Activated naive CD4-positive, alpha-beta T cell treated with anti-CD3 and anti-CD28 coated beads, Interleukin-2, amount 50 U/mL, for 24 hours (primary cell): ENCODE measurements at regions not wholly inside any gene's neighbourhood (a gene's known extent, or its start where the extent isn't known, plus 50 kb on each side); places are given as distances from the start of the nearest gene placed in this dataset.
"Not testable (repeated sequence)": the region's sequence is repeated elsewhere in the genome, so short reads cannot be mapped to it uniquely, and the experiment has no call there.

Experiments
- H3K27ac Mint-ChIP-seq: one replicate; pipeline ENCODE4 v1.8.0; 2021; ENCODE audit warnings: mild to moderate bottlenecking, mixed read lengths
- H3K27me3 Mint-ChIP-seq: one replicate; pipeline ENCODE4 v1.8.0; 2021; ENCODE audit warnings: mixed read lengths
- H3K36me3 Mint-ChIP-seq: one replicate; pipeline ENCODE4 v1.8.0; 2021; ENCODE audit warnings: mixed read lengths
- H3K4me1 Mint-ChIP-seq: one replicate; pipeline ENCODE4 v1.8.0; 2021; ENCODE audit warnings: mixed read lengths
- H3K4me3 Mint-ChIP-seq: one replicate; pipeline ENCODE4 v1.8.0; 2021; ENCODE audit warnings: mild to moderate bottlenecking, mixed read lengths
- H3K9me3 Mint-ChIP-seq: one replicate; pipeline ENCODE4 v1.8.0; 2021; ENCODE audit warnings: mixed read lengths

DNA sequence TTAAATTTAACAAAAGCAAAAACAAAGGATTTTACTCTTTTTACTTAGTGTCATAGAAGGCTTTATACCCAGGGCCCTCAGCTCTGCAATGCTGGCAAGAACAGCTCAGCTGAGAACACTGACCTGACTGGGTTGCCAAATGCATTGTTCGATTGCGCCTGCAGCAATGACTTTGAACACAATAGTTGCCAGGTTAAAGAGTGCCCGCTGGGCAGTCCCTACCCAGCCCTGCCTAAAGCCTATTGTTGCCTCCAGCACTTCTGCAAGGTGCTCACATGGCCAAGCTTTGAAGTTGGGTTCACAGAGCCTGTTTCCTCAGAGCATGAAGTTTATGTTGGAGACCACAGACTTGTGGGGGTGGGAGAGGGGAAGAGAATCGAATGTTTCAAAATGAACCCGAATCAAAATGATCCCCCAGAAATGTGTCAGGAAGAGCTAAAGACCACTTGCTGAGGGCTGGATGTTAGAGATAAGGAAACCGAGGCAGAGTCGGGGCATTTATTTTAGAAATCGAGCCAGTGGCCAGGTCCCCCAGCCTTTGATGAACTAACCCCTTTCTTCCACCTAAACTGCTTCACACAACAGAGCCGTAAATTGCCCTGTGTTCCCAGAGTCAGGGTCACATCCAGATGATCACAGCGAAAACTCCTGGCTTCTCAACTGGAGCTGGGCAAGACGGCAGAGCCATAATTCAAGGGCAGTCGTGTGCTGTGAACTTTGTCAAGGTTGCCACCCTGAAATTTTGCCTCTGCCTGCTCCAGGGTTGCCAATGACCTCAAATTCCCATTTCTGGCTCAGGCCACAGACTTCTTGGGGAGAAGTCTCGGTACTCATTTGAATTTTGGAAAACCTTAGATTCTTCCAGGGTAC, 55.0 kb downstream of the FOXA2 start:
- no peaks in the 10 kb centered on the region for H3K4me1 Mint-ChIP-seq
- H3K36me3 Mint-ChIP-seq = no peaks in the 10 kb centered on the region
- no peak overlapping the region for H3K4me3 Mint-ChIP-seq
- no peak overlapping the region for H3K27ac Mint-ChIP-seq
- H3K9me3 Mint-ChIP-seq = peaks cover 10% of the 10 kb centered on the region
- no peaks in the 10 kb centered on the region for H3K27me3 Mint-ChIP-seq

DNA sequence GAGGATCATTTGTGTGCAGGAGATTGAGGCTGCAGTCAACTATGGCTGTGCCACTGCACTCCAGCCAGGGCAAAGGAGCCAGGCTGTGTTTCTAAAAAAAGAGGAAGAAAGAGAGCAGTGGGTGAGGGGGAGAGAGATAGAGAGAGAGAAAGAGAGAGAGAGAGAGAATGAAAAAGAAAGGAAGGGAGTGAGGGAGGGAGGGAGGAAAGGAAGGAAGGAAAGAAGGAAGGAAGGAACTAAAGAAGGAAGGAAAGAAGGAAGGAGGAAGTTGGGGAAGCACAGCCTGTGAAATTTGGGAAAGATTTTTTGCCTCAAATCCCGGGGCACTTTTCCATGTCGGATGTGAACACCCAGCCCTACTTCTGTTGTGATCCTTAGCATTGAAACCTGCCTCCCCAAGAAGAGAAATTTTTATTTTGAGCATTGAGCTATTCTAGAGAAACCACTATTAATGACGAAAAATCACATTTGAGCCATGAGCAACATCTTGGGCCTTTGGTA, 57.8 kb downstream of the FOXA2 start:
- Mint-ChIP-seq H3K27ac (no peak overlapping the region), H3K27me3 (no peaks in the 10 kb centered on the region), H3K4me3 (no peak overlapping the region), H3K9me3 (peaks cover 10% of the 10 kb centered on the region), H3K4me1 (no peaks in the 10 kb centered on the region), H3K36me3 (no peaks in the 10 kb centered on the region)

DNA sequence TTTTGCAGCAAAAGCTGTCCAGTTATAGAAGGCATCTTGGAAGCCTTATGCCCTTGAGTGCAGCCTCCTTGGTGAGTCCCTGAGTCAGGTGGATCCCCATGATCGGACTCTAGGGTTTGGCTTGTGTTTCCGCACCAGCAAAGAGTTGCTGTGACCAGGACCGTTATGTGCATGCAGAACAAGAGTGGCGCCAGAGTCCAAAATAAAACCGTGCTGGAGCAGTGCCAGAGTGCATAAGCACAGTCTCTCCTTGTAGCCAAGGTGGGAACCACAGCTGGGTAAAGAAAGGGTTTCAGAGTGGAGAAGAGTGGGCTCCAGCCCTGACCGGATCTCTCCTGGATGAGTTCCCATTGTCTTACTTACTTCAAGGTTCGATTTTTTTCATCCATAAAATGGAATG, 58.6 kb downstream of the FOXA2 start:
- Mint-ChIP-seq H3K4me3 (no peak overlapping the region), H3K36me3 (no peaks in the 10 kb centered on the region), H3K9me3 (peaks cover 7% of the 10 kb centered on the region), H3K27ac (no peak overlapping the region), H3K4me1 (no peaks in the 10 kb centered on the region), H3K27me3 (no peaks in the 10 kb centered on the region)

DNA sequence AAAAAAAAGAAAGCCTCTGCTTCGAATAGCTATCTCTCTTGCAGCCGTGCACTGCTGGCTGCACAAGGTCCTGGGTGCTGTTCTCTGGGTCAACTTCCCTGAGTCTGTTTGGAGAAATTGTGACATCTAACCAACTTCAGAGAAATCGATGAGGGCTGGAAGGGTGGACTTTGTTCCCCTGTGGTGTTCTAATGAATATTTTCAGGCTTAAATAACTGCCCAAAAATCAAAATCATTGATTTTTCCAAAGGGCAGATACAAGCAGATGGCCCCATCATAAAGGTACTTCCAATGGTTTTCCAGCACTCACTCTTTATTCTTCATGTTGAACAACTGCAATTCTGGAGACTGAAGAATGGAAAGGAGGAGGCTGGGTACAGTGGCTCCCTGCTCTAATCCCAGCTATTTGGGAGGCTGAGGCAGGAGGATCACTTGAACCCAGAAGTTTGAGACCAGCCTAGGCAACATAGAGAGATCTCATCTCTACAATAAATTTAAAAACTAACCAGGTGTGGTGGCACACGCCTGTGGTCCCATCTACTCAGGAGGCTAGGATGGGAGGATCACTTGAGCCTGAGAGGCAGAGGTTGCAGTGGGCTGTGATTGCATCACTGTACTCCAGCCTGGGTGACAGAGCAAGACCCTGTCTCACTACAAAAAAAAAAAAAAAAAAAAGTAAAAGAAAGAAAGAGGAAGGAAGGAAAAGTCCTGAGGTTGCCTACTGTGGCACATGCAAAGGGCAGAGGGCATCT, 59.1 kb downstream of the FOXA2 start:
- Mint-ChIP-seq H3K4me1 (no peaks in the 10 kb centered on the region), H3K36me3 (no peaks in the 10 kb centered on the region), H3K27me3 (no peaks in the 10 kb centered on the region), H3K4me3 (no peak overlapping the region), H3K27ac (no peak overlapping the region), H3K9me3 (peaks cover 1% of the 10 kb centered on the region)

DNA sequence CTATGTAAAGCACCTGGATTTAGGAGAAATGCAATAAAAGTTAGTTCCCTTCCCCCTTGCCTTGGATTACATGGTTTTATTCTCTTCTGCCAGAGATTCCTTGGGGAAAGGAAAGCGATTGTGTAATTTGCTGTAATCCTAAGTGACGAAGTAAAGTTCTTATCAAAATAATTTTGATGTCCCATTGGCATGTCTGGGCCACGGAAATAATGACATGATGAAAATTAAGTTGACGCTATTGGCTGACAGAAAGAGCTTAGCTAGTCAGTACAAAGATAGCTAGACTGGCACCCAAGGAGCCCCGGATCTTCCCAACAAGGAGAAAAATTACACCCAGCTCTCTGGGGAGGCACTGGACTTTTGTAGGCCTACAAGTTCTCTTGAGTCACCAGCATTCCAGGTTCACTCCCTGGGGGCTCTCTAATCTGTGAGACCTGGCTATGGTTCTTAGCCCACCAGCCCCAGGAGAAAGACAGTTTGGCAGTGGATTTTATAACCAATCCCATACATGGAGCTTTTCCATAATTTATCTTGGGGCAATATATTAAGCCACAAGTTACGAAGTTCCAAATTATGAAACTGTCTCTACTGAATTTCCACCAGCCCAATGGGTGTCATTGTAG, 59.9 kb downstream of the FOXA2 start:
- no peaks in the 10 kb centered on the region for H3K4me1 Mint-ChIP-seq
- H3K4me3 Mint-ChIP-seq = no peak overlapping the region
- H3K36me3 Mint-ChIP-seq = no peaks in the 10 kb centered on the region
- H3K9me3 Mint-ChIP-seq = no peaks in the 10 kb centered on the region
- H3K27ac Mint-ChIP-seq = no peak overlapping the region
- no peaks in the 10 kb centered on the region for H3K27me3 Mint-ChIP-seq

DNA sequence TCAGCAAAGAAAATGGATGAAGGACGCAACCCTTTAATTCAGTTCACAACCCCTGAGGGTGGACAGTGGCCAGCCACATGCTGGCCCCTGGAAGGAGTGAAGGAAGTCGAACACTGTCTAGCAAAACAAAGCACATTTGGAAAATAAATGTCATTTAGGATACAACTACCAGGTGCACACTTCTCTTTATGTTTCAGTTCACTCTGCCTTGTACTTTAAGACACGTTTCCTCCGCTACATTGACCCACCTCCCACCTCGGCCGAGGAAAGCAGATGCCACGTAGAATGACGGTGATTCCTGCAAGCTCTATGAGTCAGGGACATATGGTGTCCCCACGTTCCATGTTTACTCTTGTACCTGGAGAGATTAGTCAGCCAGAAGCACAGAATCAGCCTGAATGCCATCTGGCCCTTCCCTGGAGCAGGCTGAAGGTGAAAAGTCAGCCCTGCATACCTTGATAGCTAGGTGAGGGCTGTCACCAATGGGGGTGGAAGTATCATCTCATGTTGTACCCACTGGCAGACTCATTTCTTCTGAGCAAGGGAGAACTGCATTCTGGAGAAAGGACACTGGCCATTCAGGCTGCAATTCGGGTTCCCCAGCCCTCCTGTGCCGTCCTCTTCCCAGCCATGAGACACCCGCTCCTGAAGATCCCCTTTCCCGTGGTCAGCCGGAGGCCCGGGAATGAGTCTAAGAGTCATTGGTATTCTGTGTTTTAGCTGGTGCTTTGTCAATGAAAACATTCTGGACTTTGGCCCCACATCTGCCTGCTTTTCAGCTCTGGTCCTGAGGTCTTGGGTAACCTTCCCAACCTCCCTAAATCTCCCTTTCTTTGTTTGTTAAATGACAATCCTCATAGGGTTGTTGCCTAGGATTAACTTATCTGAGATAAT, 60.6 kb downstream of the FOXA2 start:
- Mint-ChIP-seq H3K4me1 (no peaks in the 10 kb centered on the region), H3K4me3 (no peak overlapping the region), H3K27me3 (no peaks in the 10 kb centered on the region), H3K9me3 (no peaks in the 10 kb centered on the region), H3K36me3 (no peaks in the 10 kb centered on the region), H3K27ac (no peak overlapping the region)

DNA sequence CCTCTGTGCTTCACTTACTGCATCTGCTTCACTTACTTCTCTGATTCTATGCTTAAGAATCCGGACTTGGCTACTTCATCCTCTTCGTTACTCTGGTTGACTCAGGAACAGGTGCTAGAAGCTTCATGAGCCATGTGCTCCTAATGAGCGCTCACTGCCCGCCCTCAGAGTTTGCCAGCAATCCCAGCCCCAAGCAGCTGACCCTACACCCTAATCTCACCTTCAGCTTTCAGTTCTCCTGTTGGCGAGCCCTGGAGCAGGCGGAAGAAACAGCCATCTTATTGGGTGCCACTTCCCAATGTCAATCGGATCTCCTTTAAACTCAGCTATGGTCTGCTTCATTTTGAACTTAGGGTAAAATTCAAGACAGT, 61.3 kb downstream of the FOXA2 start:
- H3K4me1 Mint-ChIP-seq = no peaks in the 10 kb centered on the region
- H3K9me3 Mint-ChIP-seq = no peaks in the 10 kb centered on the region
- no peak overlapping the region for H3K27ac Mint-ChIP-seq
- no peaks in the 10 kb centered on the region for H3K27me3 Mint-ChIP-seq
- no peaks in the 10 kb centered on the region for H3K36me3 Mint-ChIP-seq
- H3K4me3 Mint-ChIP-seq = no peak overlapping the region

DNA sequence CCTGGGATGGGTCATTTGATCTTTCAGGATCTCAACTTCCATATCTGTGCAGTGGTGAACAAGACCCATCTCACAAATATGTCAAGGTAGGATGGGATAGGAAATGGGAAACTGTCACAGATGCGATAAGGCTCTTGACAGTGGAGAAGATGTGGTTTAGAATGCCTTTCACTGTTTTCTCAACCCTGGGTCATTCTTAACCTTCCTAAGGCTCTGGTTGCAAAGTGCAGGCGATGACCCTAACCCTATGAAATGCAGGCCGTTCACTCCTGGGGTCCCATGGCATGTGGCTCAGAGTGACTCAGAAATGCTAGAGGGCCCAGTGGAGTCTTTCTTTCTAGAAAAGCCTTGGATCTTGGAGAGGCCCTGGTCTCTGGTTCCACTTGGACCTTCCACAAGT, 61.7 kb downstream of the FOXA2 start:
- Mint-ChIP-seq H3K4me3 (no peak overlapping the region), H3K36me3 (no peaks in the 10 kb centered on the region), H3K27me3 (no peaks in the 10 kb centered on the region), H3K27ac (no peak overlapping the region), H3K9me3 (no peaks in the 10 kb centered on the region), H3K4me1 (no peaks in the 10 kb centered on the region)

DNA sequence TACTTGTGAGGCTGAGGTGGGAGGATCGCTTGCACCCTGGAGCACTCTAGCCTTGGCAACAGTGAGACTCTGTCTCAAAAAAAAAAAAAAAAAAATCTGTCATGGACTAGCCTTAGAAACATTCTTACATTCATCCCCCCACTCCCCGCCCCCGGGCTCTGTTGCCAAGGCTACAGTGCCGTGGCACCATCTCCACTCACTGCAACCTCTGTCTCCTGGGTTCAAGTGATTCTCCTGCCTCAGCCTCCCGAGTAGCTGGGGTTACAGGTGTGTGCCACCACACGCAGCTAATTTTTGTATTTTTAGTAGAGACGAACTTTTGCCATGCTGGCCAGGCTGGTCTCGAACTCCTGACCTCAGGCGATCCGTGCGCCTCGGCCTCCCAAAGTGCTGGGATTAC, 62.4 kb downstream of the FOXA2 start:
- H3K4me3 Mint-ChIP-seq, H3K36me3 Mint-ChIP-seq, H3K4me1 Mint-ChIP-seq, H3K27ac Mint-ChIP-seq, H3K27me3 Mint-ChIP-seq, H3K9me3 Mint-ChIP-seq: not testable (repeated sequence)

DNA sequence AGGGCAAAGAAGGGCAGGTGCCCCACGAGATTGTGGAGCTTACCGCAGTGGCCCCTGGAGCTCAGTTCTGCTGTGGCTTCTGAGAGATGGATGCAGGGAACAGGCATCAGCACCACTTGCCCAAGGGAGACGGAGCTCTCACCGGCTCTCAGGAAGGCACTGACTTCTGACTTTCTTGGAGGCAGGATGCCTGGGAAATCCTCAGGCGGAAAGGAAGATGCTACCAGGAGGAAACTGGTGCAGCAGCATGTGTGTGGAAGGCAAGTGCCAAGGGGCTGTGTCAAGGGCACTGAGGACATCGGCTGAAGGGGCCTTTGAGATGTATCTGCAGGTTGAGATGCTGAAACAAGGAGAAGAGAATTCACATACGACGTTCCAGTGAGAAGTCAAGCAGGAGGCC, 64.0 kb downstream of the FOXA2 start:
- H3K27ac Mint-ChIP-seq = no peak overlapping the region
- H3K4me3 Mint-ChIP-seq = no peak overlapping the region
- H3K27me3 Mint-ChIP-seq = no peaks in the 10 kb centered on the region
- no peaks in the 10 kb centered on the region for H3K9me3 Mint-ChIP-seq
- no peaks in the 10 kb centered on the region for H3K4me1 Mint-ChIP-seq
- no peaks in the 10 kb centered on the region for H3K36me3 Mint-ChIP-seq

DNA sequence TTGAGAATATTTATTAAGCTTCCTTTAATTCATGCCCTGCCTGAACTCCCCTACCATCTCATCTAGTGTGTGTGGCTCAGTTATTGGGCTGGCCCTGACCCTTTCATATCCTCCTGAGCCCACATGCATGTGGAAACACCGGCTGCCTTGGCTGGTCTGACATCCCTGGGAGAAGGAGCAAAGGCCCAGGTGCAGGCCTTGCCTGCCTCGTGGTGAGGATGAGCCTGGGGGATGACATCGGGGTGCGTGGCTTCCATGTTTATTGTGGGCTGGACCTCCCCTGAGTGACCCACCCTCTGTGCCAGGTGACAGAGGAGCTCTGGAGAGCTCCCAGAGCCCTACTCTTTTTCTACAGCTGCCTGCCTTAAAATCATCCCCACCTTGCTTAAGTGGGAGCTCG, 69.1 kb downstream of the FOXA2 start:
- Mint-ChIP-seq H3K27ac (no peak overlapping the region), H3K27me3 (no peaks in the 10 kb centered on the region), H3K9me3 (no peaks in the 10 kb centered on the region), H3K4me1 (no peaks in the 10 kb centered on the region), H3K36me3 (no peaks in the 10 kb centered on the region), H3K4me3 (no peak overlapping the region)

DNA sequence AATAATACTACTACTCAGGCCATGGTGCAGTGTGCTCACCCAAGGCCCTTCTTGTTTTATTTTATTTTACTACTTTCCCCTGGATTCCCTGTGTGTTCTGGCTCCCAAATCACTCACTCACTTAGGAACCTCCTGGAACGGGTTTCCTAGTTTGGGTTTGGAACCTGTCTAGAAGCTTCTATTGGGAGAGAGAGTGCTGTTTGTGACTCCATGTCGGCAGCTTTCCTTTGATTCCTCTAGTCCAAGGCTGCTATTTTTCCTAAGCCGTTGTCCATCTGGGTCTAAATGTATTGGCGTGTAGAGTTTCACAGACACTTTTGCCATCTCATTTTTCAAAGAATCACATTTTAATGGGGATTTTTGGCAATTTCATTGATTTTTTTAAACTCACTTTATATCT, 70.8 kb downstream of the FOXA2 start:
- Mint-ChIP-seq H3K27me3 (no peaks in the 10 kb centered on the region), H3K36me3 (no peaks in the 10 kb centered on the region), H3K27ac (no peak overlapping the region), H3K9me3 (no peaks in the 10 kb centered on the region), H3K4me1 (no peaks in the 10 kb centered on the region), H3K4me3 (no peak overlapping the region)

DNA sequence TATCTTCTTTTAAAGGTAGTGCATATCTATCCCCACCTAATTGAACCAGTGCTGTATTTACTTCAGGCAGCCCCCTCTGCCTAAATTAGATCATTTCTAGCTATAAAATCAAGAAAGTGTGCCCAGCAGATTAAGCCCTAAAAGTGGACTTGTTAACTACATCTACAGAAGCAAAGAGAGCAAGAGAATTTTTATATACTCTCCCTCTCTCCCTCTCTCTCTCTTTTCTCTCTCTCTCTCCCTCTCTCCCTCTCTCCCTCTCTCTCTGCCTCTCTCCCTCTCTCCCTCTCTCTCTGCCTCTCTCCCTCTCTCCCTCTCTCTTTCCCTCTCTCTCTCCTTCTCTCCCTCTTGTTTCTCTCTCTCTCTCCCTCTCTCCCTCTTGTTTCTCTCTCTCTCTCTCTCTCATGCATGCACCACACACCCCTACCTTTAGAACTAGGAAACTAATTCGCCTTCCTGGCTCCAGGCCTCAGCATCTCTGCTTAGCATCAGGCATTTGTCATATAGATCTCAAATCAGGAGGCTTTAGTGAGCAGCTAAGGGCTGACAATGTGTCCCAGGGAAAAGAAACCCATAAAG, 71.4 kb downstream of the FOXA2 start:
- H3K4me1 Mint-ChIP-seq = no peaks in the 10 kb centered on the region
- H3K36me3 Mint-ChIP-seq = no peaks in the 10 kb centered on the region
- H3K9me3 Mint-ChIP-seq = no peaks in the 10 kb centered on the region
- no peak overlapping the region for H3K27ac Mint-ChIP-seq
- no peaks in the 10 kb centered on the region for H3K27me3 Mint-ChIP-seq
- H3K4me3 Mint-ChIP-seq = no peak overlapping the region

DNA sequence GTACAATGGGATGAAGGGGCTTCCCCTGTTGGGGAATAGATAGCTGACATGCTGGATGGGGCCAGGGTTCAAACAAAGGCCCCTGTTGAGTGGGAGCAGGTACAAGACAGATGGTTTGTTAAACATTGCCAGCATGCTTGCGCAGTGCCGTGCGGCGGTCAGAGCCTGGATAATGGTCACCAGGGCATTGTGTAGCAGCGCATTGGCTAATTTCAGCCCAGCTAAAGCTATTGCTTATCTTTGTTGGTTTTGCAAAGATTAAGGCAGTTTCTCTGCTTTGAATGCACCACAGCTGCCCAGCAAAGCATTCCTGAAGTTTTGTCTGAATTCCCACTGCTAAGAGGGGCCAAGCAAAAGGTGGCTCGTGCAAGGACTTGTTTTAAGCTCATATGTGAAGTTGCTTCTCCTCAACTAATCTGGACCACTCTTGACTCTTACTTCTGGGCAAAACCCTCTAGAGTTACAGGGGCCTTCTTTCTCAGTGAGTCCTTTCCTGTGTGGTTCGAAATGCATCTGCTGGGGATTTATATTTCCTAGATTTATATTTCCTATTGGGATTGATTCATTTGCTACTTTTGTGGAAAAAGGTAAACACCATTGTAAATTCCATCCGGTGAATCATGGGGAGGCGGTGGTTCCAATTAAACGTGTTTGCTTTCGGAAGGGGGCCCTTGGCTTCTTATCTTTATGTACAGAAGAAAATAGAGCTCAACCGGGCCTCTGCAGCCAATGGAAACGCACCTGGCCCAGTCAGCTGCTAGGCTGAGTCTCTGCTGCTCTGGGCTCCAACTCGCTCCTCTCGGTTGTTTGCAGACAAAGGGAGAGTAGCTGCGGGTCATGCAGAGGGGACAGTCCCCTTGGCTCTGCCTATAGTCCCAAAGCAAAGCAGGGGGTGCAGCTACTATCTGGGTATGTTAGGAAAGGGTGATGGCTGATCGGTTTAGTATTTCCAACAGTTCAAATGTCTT, 72.1 kb downstream of the FOXA2 start:
- no peaks in the 10 kb centered on the region for H3K27me3 Mint-ChIP-seq
- H3K36me3 Mint-ChIP-seq = no peaks in the 10 kb centered on the region
- H3K4me1 Mint-ChIP-seq = no peaks in the 10 kb centered on the region
- no peak overlapping the region for H3K27ac Mint-ChIP-seq
- H3K4me3 Mint-ChIP-seq = no peak overlapping the region
- H3K9me3 Mint-ChIP-seq = no peaks in the 10 kb centered on the region
